ENCODE measurements at regions not wholly inside any gene's neighbourhood (a gene's known extent, or its start where the extent isn't known, plus 50 kb on each side); places are given as distances from the start of the nearest gene placed in this dataset.

- TF ChIP-seq CTCF (IDR thresholded peaks at IDR 0.05; ENCODE audit: poor library complexity, severe bottlenecking) (no peak), POLR2AphosphoS5 (IDR thresholded peaks at IDR 0.05) (no peak), EP300 (conservative IDR thresholded peaks at IDR 0.05; ENCODE audit: poor library complexity, severe bottlenecking) (no peak)
Measured at GRCh38 chr6:156685823-156686222, 91.4 kb upstream of the ARID1B start.

Measured in neural cell (in vitro differentiated cells).